ENCODE measurements at regions not wholly inside any gene's neighbourhood (a gene's known extent, or its start where the extent isn't known, plus 50 kb on each side); places are given as distances from the start of the nearest gene placed in this dataset.
"Not testable (repeated sequence)": the region's sequence is repeated elsewhere in the genome, so short reads cannot be mapped to it uniquely, and the experiment has no call there.

GRCh38 chr10:83983578-83984255, 155.6 kb upstream of the GHITM start:
- no peak for DNase-seq (ENCODE audit: low read depth)

- no peak for DNase-seq (ENCODE audit: low read depth)
Observed at GRCh38 chr10:83984256-83984640, 155.1 kb upstream of the GHITM start.

DNA sequence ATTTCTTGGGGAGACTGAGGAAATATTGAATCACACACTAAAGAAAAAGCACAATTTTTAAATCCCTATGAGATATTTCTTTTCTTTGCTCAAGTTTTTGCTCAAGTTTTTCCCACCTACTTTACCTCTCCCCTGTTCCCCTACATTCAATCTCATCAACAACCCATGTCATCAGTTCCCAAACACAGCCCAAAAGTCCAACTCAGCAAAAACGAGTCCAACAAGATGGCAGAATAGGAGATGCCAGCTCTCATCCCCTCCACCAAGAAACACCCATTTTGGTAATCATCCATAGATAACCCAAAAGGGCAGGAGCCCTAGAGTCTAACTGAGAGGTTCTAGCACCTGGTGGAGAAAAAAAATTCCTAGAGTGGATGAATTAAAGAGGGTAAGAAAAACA, 152.5 kb upstream of the GHITM start:
- DNase-seq (ENCODE audit: low read depth), result no peak

GRCh38 chr10:83987216-83987615, 152.1 kb upstream of the GHITM start:
- no peak for DNase-seq (ENCODE audit: low read depth)

DNA sequence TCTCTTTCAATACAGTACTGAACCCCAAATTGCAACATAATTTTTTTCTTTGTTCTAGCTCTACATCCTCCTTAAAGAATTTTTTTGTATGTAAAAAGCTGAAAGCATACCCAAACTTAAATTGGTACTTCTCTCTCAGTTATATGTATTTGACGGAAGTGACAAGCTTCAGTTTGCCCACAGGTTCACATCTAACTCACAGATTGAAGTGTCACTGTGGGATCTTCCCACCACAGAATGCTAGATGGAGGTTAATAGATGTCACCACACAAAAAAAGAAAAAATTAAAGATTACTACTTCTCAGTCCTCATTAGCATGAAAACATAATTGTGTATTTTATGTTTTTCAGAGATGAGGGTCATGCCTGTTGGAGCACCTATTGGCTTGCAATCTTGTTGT, 150.9 kb upstream of the GHITM start:
- DNase-seq (ENCODE audit: low read depth), result no peak

GRCh38 chr10:83990126-83990525, 149.2 kb upstream of the GHITM start:
- DNase-seq (ENCODE audit: low read depth), result no peak

- DNase-seq (ENCODE audit: low read depth), result no peak
Observed at GRCh38 chr10:83991986-83992753, 147.1 kb upstream of the GHITM start.

- DNase-seq (ENCODE audit: low read depth), result no peak
Observed at GRCh38 chr10:83994325-83994724, 145.0 kb upstream of the GHITM start.

DNA sequence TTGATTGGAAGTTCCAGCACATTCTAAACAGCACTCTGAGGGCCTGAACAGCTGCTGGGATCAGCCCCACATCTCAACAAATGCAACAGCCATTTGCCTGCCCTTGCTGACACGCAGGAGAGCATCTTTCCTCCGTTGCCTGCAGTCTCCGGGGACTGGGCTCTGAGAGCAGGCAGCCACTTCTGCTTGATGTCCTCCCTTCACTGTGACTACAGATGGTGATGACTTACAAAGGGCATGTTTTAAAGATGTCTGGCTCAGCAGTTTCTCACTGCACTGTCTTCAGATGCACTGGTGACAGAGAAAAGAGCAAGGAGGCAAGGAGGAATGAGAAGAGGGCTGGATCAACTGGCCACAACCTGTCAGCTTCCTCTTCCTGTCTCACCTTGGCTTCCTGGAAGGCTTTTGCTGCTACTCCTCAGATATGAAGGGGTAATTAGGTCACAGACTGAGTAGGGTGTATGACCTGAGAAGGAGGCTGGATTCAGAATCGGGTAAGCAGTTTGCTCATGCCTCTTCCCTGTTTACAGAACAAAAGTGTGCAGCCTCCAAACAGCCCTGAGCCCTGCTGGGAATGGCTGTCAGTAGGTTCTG, 143.5 kb upstream of the GHITM start:
- no peak for DNase-seq (ENCODE audit: low read depth)

DNA sequence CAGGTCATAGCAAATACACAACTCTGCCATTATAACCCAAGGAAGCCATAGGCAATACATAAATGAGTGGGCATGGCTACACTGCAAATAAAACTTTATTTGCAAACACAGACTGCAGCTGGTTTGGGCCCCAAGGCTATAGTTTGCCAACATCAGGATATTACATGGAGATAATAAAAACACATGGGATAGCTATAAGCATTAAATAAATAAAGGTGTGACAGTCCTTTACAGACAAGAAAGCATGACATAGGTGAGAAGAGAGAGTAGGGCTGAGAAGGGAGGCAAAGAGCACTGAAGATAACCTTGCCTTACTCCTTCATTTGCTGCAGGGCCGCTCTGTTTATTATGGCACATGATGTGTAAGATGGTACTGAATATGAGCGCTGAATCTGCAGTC, 135.1 kb upstream of the GHITM start:
- no peak for DNase-seq (ENCODE audit: low read depth)

DNA sequence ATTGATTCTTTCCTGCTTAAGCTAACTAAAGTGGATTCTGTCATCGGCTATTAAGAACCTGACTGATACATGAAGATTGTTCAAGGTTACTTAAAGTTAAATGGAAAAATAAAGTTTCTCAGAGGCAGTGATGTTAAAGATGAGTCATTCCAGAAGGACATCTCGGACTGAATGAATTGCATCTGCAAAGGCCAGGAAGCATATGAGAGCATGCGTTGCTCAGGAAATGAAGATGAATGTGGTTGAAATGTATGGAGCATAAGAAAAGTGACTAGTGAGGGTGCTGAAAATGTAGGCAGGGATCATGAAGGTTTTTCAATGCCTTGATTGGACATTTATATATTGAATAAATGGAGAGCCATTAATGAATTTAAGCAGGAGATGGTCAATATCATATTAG, 133.9 kb upstream of the GHITM start:
- no peak for DNase-seq (ENCODE audit: low read depth)

DNA sequence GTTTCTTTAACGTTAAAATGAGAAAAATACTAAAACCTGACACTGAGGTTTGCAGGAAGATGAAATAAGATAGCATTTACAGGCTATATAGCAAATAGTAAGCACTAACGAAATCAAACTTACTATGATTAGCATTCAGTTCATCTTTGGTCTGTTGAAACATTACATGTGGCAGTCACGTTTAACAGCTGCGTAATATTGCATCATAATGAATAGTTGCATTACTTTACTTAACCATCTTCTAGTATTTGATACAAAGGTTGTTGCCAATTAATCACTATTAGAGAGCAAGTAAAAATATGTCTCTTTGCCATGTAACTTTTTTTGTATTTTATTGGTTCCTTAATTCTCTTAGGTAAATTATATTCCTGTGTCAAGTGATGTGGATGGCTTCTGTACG, 131.8 kb upstream of the GHITM start:
- DNase-seq (ENCODE audit: low read depth), result no peak

GRCh38 chr10:84008878-84009277, 130.4 kb upstream of the GHITM start:
- peak; percentile 15 for DNase-seq (ENCODE audit: low read depth)

- no peak for DNase-seq (ENCODE audit: low read depth)
Observed at GRCh38 chr10:84012431-84012830, 126.9 kb upstream of the GHITM start.

DNA sequence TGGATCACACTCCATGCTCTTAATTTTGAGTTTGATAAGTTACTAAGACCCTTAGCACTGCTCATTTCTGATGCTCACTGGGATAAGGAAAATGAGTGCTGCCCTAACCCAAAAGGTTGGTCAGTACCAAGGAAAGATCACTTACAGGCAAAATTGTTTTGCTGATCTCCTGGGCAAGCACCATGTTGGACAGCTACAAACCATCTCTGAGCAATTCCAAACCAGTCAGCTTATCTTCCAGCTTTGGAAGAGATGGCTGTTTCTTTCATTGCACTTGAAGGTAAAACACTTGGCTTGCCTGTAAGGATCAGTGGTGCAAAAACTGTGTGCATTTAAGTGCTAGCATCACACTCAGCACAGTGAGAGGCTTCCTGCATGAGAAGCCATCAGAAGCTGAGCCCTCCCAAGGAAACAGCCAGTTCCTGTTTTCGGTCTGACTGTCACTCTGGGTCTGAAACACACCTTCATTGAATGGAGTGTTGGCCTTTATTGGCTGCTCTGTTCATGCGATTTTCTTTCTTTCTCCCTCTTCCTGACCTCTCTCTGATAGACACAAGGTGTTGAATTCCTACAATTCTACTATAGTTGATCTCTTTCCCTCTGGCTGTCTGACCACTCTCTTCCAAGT, 126.4 kb upstream of the GHITM start:
- DNase-seq (ENCODE audit: low read depth), result no peak

- DNase-seq (ENCODE audit: low read depth), result no peak
Observed at GRCh38 chr10:84015877-84016595, 123.3 kb upstream of the GHITM start.

DNA sequence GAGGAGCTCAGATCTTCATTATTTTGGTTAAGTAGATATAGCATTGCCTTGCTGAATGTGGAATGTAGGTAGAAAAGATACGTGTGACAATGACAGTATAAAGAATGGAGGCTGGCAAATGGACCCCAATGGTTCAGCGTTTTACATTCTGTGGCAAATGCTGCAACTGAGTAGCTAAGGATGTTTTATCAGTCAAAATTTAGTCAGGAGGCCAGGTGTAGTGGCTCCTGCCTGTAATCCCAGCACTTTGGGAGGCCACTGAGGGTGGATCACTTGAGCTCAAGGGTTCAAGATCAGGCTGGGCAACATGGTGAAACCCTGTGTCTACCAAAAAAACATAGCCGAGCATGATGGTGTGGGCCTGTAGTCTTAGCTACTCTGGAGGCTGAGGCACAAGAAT, 120.5 kb upstream of the GHITM start:
- DNase-seq (ENCODE audit: low read depth), result no peak

DNA sequence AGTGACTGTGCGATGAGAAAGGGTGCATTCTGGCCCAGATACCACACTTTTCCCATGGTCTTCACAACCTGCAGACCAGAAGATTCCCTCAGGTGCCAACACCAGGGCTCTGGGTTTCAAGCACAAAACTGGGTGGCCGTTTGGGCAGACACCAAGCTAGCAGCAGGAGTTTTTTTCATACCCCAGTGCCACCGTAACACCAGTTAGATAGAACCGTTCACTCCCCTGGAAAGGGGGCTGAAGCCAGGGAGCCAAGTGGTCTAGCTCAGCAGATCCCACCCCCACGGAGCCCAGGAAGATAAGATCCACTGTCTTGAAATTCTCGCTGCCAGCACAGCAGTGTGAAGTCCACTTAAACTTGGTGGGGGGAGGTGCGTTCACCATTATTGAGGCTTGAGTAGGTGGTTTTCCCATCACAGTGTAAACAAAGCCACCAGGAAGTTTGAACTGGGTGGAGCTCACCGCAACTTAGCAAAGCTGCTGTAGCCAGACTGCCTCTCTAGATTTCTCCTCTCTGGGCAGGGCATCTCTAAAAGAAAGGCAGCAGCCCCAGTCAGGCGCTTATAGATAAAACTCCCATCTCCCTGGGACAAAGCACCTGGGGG, 119.4 kb upstream of the GHITM start:
- DNase-seq (ENCODE audit: low read depth), result not testable (repeated sequence)

GRCh38 chr10:84026821-84027257, 112.5 kb upstream of the GHITM start:
- no peak for DNase-seq (ENCODE audit: low read depth)

- DNase-seq (ENCODE audit: low read depth), result no peak
Observed at GRCh38 chr10:84029840-84030239, 109.5 kb upstream of the GHITM start.

GRCh38 chr10:84038035-84038434, 101.3 kb upstream of the GHITM start:
- no peak for DNase-seq (ENCODE audit: low read depth)

DNA sequence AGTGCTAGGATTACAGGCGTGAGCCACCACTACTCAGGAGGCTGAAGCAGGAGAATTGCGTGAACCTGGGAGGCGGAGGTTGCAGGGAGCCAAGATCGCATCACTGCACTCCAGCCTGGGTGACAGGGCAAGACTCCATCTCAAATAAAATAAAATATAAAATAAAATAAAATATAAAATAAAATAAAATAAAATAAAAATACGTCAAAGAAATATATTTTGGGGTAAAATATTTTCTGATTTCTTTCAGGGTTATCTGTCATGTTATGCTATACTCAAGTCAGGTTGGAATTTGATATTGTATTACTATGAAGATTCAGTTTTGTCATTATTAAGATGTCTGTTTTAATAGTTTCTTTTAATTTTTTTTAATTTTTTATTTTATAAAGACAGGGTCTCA, 99.4 kb upstream of the GHITM start:
- no peak for DNase-seq (ENCODE audit: low read depth)
